ENCODE measurements at regions not wholly inside any gene's neighbourhood (a gene's known extent, or its start where the extent isn't known, plus 50 kb on each side); places are given as distances from the start of the nearest gene placed in this dataset.

DNA sequence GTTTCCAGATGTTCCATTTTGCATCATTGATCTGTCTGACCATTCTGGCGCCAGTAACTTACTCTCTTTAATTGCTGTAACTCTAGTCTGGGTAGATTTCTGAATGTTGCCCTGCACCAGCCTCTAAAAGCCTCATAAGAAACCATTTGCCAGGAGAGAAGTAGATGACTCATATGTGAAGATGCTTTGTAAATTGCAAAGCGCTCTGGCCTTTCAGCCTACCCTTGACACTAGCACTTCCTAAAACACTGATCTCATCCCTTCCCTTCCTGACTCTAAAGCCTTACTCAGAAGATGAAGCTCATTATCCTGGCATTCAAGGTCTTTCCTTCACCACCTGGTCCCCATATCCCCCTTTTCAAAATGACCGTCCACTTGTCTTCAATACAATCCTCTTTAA, 193.2 kb upstream of the MEX3C start:
- TF ChIP-seq, protein P1, sequence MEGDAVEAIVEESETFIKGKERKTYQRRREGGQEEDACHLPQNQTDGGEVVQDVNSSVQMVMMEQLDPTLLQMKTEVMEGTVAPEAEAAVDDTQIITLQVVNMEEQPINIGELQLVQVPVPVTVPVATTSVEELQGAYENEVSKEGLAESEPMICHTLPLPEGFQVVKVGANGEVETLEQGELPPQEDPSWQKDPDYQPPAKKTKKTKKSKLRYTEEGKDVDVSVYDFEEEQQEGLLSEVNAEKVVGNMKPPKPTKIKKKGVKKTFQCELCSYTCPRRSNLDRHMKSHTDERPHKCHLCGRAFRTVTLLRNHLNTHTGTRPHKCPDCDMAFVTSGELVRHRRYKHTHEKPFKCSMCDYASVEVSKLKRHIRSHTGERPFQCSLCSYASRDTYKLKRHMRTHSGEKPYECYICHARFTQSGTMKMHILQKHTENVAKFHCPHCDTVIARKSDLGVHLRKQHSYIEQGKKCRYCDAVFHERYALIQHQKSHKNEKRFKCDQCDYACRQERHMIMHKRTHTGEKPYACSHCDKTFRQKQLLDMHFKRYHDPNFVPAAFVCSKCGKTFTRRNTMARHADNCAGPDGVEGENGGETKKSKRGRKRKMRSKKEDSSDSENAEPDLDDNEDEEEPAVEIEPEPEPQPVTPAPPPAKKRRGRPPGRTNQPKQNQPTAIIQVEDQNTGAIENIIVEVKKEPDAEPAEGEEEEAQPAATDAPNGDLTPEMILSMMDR (IDR thresholded peaks at IDR 0.05): no peak
- Histone ChIP-seq H3K27me3 (no peaks in the 10 kb centered on the region), H3K4me1 (no peaks in the 10 kb centered on the region), H3K9me3 (no peaks in the 10 kb centered on the region), H3K4me3 (no peak overlapping the region), H3K27ac (no peak overlapping the region), H3K36me3 (no peaks in the 10 kb centered on the region)
- intact Hi-C loops (cut with DNase I): no loop called here
- no peak for DNase-seq (ENCODE audit: low spot score in 2 of 2)

DNA sequence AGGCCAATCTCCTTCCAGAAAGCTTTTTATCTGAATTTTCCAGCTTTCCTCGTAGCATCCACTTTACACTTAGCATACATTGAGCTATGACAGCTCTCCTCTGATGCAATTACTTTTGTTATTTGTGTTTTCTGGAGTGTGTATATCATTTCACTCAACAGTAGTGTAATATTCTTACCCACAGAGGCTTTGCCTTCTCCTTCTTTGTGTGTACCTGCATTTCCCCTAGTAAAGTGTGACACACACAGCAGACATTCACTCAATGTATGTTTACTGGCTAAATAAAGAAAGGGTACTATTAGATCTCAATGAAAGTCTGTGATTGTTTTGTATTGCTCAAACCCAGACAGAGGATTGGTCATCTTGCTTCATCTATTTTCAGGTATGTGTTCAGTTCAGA, 193.7 kb upstream of the MEX3C start:
- no peak overlapping the region for H3K4me3 ChIP-seq
- no peaks in the 10 kb centered on the region for H3K4me1 ChIP-seq
- H3K27me3 ChIP-seq: no peaks in the 10 kb centered on the region
- no peaks in the 10 kb centered on the region for H3K36me3 ChIP-seq
- H3K9me3 ChIP-seq: no peaks in the 10 kb centered on the region
- no peak for DNase-seq (ENCODE audit: low spot score in 2 of 2)
- H3K27ac ChIP-seq: no peak overlapping the region
- TF ChIP-seq, protein P1 (IDR thresholded peaks at IDR 0.05): no peak
- intact Hi-C loops (cut with DNase I): no loop called here

DNA sequence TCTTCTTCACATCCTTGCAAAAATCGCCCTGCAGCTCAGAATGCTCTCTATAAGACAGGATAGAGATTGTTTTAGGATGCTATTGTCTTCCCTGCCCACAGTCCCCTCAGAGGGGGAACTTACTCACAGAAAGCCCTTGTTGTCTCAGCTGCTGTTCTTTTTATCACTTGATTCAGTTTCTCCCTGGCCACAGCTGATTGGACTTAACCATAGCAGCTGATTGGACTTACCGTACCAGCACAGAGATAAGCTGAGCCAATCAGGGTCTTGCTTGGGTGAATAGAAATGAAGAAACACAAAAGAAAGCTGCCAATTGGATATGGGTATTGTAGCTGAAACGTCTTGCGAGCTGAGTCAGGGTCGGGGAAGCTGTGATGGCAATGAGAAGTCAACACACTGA, 194.2 kb upstream of the MEX3C start:
- no peak overlapping the region for H3K4me3 ChIP-seq
- no peaks in the 10 kb centered on the region for H3K27me3 ChIP-seq
- no peaks in the 10 kb centered on the region for H3K36me3 ChIP-seq
- TF ChIP-seq, protein P1 (IDR thresholded peaks at IDR 0.05): no peak
- no peaks in the 10 kb centered on the region for H3K4me1 ChIP-seq
- intact Hi-C loops (cut with DNase I): no loop called here
- H3K9me3 ChIP-seq: no peaks in the 10 kb centered on the region
- no peak for DNase-seq (ENCODE audit: low spot score in 2 of 2)
- no peak overlapping the region for H3K27ac ChIP-seq

DNA sequence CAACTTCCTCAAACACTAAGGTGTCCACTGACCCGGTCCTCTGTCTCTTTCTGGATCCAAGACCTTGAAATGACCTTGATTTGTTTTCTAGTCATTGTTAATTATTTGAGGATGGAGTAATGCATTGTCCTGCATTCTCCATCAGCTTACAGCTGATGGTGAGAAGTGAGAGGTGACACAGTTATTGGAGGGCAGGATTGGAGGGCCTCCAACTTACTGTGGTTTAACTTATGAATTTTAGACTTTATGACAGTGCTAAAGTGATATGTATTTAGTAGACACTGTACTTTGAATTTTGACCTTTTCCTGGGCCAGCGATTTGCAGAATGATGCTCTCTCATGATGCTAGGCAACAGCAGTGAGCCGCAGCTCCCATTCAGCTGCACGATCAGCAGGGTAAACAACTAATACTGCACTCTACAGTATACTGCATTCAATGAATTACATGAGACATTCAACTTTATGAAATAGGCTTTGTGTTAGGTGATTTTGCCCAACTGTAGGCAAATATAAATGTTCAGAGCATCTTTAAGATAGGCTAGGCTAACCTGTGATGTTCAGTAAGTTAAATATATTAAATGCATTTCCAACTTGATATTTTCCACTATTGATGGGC, 200.0 kb upstream of the MEX3C start:
- no peaks in the 10 kb centered on the region for H3K27me3 ChIP-seq
- no peak overlapping the region for H3K4me3 ChIP-seq
- H3K36me3 ChIP-seq: no peaks in the 10 kb centered on the region
- DNase-seq (ENCODE audit: low spot score in 2 of 2): no peak
- intact Hi-C loops (cut with DNase I): no loop called here
- H3K27ac ChIP-seq: no peak overlapping the region
- TF ChIP-seq, protein P1 (IDR thresholded peaks at IDR 0.05): no peak
- H3K4me1 ChIP-seq: no peaks in the 10 kb centered on the region
- H3K9me3 ChIP-seq: no peaks in the 10 kb centered on the region

DNA sequence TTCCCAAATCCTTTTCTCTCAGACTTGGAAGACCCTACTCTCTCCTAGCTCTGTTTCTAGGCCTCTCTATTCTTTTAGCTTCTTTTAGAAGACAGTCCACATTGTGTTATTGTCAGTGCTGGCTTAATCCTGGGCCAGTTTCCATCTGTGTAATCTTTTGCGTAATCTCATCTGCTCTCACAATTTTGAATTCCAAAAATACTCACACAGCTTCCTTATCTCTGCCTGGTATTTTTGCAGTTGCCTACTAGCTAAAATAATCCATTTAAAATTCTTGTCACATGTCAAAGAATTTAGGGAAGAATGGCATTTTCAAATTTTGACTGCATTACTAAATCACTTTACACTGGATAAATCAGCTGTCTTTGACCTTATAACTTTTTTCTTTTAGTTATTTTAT, 200.6 kb upstream of the MEX3C start:
- no peak overlapping the region for H3K4me3 ChIP-seq
- H3K4me1 ChIP-seq: no peaks in the 10 kb centered on the region
- DNase-seq (ENCODE audit: low spot score in 2 of 2): no peak
- intact Hi-C loops (cut with DNase I): no loop called here
- no peak overlapping the region for H3K27ac ChIP-seq
- no peaks in the 10 kb centered on the region for H3K27me3 ChIP-seq
- no peaks in the 10 kb centered on the region for H3K36me3 ChIP-seq
- TF ChIP-seq, protein P1 (IDR thresholded peaks at IDR 0.05): no peak
- no peaks in the 10 kb centered on the region for H3K9me3 ChIP-seq

Data from ascending aorta (tissue), 2 donors.